Suprapubic skin (tissue), 4 donors: ENCODE measurements at regions not wholly inside any gene's neighbourhood (a gene's known extent, or its start where the extent isn't known, plus 50 kb on each side); places are given as distances from the start of the nearest gene placed in this dataset.

ENCODE experiments used
- DNase-seq, 2 donors: peaks; one replicate each; pipeline ENCODE4 v3.0.0-alpha.2; 2019; ENCODE audit warnings: low spot score in 2 of 2
- H3K27ac ChIP-seq: fragments of 200-600 bp; sonication (generic); one replicate; pipeline ENCODE4 v1.5.1; 2019
- H3K27me3 ChIP-seq: fragments of 200-600 bp; sonication (generic); one replicate; pipeline ENCODE4 v1.5.1; 2019
- H3K36me3 ChIP-seq: fragments of 200-600 bp; sonication (generic); one replicate; pipeline ENCODE4 v1.5.1; 2019
- H3K4me1 ChIP-seq: fragments of 200-600 bp; sonication (generic); one replicate; pipeline ENCODE4 v1.5.1; 2019
- H3K4me3 ChIP-seq: fragments of 200-600 bp; sonication (generic); one replicate; pipeline ENCODE4 v1.5.1; 2019; ENCODE audit warnings: mild to moderate bottlenecking
- H3K9me3 ChIP-seq: fragments of 200-600 bp; sonication (generic); one replicate; pipeline ENCODE4 v1.5.1; 2019
- EP300 ChIP-seq: sonication (generic); formaldehyde crosslinking; IDR thresholded peaks from one replicate; pipeline ENCODE4 v1.6.1; 2017; ENCODE audit warnings: antibody characterized with exemption
- POLR2A ChIP-seq, 2 donors: fragments of 450-650 bp; IDR thresholded peaks; one replicate each; pipeline ENCODE4 v1.6.1; 2017; ENCODE audit warnings: antibody characterized with exemption in 2 of 2, mild to moderate bottlenecking in 2 of 2, moderate library complexity in 2 of 2
- POLR2AphosphoS5 ChIP-seq, 3 donors: sonication (generic); formaldehyde crosslinking; IDR thresholded peaks; one replicate each; pipeline ENCODE4 v1.6.1; 2017; ENCODE audit warnings: antibody characterized with exemption in 3 of 3
- WGBS: methylation state at CpG from one replicate; pipeline ENCODE4 v1.1.5; 2018; 5-methylcytosine and 5-hydroxymethylcytosine counted together
- TF ChIP-seq, protein P1 (sequence below), 2 donors: fragments of 200-600 bp in 1 of 2; fragments of 450-650 bp in 1 of 2; sonication (generic) in 1 of 2; IDR thresholded peaks; one replicate each; pipeline ENCODE4 v1.5.1; 2016 to 2019; ENCODE audit warnings: antibody characterized with exemption in 2 of 2, mild to moderate bottlenecking in 1 of 2, moderate library complexity in 1 of 2

DNA sequence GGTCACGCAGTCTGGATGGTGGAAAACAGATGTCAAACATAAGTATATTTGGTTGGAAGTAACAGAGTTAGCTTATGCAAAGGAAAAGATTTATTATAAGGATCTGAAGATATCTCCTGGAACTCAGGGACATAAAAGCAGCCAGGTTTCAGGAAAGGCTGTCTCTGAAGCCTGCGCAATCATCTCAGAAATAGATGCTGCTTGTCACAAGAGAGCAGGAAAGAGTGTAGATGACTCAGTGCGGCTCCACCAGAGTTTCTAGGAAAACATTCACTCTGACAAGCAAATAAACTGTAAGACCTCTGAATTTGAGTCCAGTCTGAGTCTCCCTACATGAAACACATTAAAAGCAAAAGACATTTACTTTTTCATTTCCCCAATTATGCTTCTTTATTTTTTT, 220.4 kb upstream of the HTR2A start:
- TF ChIP-seq POLR2AphosphoS5 (IDR thresholded peaks at IDR 0.05) (no peak), POLR2A (IDR thresholded peaks at IDR 0.05) (no peak), EP300 (no peak)
- no peak for DNase-seq
- no peaks in the 10 kb centered on the region for H3K27me3 ChIP-seq
- 71% methylated on average over 3 of the region's 3 CpGs for WGBS
- H3K36me3 ChIP-seq, result no peaks in the 10 kb centered on the region
- no peaks in the 10 kb centered on the region for H3K4me1 ChIP-seq
- H3K9me3 ChIP-seq, result no peaks in the 10 kb centered on the region
- no peak overlapping the region for H3K27ac ChIP-seq
- no peak overlapping the region for H3K4me3 ChIP-seq

DNA sequence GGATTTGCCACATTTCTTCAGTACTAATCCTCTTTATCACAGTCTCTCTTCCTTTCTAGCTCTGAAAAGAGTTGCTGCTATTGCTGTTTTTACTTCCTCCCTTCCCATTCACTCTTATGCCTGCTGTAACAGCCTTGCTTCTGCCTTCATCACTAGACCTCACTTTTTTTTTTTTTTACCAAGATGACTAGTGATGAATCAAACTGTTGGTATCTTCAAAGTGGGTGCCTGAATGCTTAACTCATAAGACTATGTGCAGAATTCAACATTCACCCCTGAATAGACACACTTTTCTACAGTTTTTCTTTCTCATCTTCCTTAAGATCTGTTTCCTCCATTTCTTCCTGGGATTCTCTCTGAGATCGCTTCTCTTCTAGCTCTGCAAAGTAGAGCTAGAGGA, 217.2 kb upstream of the HTR2A start:
- no peak for DNase-seq
- Histone ChIP-seq H3K27me3 (no peaks in the 10 kb centered on the region), H3K4me3 (no peak overlapping the region), H3K27ac (no peak overlapping the region), H3K9me3 (no peaks in the 10 kb centered on the region), H3K4me1 (no peaks in the 10 kb centered on the region), H3K36me3 (no peaks in the 10 kb centered on the region)
- 92% methylated on average over 1 of the region's 1 CpG for WGBS
- TF ChIP-seq POLR2AphosphoS5 (IDR thresholded peaks at IDR 0.05), result no peak

DNA sequence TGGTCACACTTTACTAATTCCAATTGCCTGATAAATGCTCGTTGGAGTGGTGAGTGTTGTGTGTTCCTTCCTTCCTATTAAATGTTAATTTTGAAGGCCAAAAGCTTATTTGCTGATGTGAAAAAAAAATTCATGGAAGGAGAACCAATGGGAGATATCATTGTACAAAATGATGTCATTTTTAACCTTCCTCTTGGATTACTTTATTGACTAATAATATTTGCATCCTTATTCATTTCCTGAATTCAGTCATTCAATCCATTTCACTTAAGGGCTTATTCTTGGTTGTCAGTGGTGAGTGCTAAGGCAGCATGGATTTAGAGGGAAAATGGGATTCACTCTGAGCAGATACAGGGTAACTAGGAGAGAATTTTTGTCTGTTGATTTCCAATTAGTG, 216.0 kb upstream of the HTR2A start:
- Histone ChIP-seq H3K27ac (no peak overlapping the region), H3K9me3 (no peaks in the 10 kb centered on the region), H3K36me3 (no peaks in the 10 kb centered on the region), H3K4me3 (no peak overlapping the region), H3K27me3 (no peaks in the 10 kb centered on the region), H3K4me1 (no peaks in the 10 kb centered on the region)
- 58% methylated on average over 1 of the region's 1 CpG for WGBS
- TF ChIP-seq EP300, result no peak
- no peak for TF ChIP-seq POLR2A (IDR thresholded peaks at IDR 0.05)
- no peak for TF ChIP-seq POLR2AphosphoS5 (IDR thresholded peaks at IDR 0.05)
- TF ChIP-seq, protein P1, sequence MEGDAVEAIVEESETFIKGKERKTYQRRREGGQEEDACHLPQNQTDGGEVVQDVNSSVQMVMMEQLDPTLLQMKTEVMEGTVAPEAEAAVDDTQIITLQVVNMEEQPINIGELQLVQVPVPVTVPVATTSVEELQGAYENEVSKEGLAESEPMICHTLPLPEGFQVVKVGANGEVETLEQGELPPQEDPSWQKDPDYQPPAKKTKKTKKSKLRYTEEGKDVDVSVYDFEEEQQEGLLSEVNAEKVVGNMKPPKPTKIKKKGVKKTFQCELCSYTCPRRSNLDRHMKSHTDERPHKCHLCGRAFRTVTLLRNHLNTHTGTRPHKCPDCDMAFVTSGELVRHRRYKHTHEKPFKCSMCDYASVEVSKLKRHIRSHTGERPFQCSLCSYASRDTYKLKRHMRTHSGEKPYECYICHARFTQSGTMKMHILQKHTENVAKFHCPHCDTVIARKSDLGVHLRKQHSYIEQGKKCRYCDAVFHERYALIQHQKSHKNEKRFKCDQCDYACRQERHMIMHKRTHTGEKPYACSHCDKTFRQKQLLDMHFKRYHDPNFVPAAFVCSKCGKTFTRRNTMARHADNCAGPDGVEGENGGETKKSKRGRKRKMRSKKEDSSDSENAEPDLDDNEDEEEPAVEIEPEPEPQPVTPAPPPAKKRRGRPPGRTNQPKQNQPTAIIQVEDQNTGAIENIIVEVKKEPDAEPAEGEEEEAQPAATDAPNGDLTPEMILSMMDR (IDR thresholded peaks at IDR 0.05), result no peak
- no peak for DNase-seq

DNA sequence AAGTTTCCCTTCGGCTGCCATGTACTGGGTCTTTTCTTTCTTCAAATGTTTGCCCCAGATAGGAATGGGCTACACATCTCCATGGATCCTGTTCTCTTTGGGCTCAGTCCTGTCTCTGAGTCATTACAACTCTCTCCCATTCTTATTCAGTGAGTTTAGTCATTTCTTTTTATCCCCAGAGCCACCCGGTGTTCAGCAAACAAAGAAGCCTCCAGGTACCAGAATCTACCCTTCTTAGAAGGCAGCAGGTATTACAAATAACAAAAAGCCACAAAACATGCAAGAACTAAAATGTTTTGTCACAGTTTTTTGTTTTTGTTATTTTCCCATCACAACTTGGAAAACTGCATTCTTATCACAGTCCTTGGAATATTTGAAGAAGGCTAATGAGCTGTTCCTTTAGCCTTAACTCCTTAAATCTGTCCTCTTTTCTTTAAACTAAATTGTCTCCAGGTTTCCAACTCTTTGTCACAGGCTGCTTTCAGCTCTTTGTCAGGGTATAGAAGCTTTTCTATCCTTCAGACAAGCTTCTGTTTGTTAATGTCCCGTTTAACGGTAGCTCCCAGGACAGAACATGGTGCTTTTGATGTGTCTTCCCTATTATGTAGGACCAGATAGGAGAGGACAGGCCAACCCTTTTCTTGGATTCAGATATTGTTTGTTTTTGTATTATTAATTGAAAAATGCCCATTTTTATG, 215.5 kb upstream of the HTR2A start:
- Histone ChIP-seq H3K36me3 (no peaks in the 10 kb centered on the region), H3K9me3 (no peaks in the 10 kb centered on the region), H3K27me3 (no peaks in the 10 kb centered on the region), H3K4me3 (no peak overlapping the region), H3K4me1 (no peaks in the 10 kb centered on the region), H3K27ac (no peak overlapping the region)
- TF ChIP-seq POLR2A (IDR thresholded peaks at IDR 0.05) (no peak), POLR2AphosphoS5 (IDR thresholded peaks at IDR 0.05) (no peak), EP300 (no peak)
- TF ChIP-seq, protein P1 (IDR thresholded peaks at IDR 0.05), result no peak
- 87% methylated on average over 4 of the region's 4 CpGs for WGBS
- no peak for DNase-seq

DNA sequence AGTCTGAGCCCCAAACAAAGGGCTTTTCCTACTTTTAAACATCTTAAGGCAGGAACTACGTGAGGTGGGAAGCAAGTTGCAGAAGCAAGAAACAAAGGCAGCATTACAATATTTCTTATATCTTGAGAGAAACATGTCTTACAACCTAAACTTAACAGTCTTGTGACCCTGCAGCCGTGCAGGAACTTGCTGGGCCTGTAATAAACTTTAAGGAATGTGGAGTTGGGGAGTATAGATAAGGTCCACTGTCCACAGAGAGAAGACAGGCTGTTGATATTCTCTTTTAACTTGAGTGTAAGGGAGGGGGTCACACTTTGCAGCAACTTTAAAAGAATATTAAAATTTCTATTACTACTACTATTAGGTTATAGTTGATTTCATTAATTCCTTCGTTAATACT, 214.6 kb upstream of the HTR2A start:
- no peaks in the 10 kb centered on the region for H3K4me1 ChIP-seq
- WGBS, result 76% methylated on average over 3 of the region's 3 CpGs
- H3K9me3 ChIP-seq, result no peaks in the 10 kb centered on the region
- TF ChIP-seq POLR2A (IDR thresholded peaks at IDR 0.05), result no peak
- no peak for TF ChIP-seq EP300
- TF ChIP-seq, protein P1 (IDR thresholded peaks at IDR 0.05), result no peak
- TF ChIP-seq POLR2AphosphoS5 (IDR thresholded peaks at IDR 0.05), result no peak
- H3K27me3 ChIP-seq, result no peaks in the 10 kb centered on the region
- no peaks in the 10 kb centered on the region for H3K36me3 ChIP-seq
- no peak overlapping the region for H3K27ac ChIP-seq
- DNase-seq, result no peak
- H3K4me3 ChIP-seq, result no peak overlapping the region

DNA sequence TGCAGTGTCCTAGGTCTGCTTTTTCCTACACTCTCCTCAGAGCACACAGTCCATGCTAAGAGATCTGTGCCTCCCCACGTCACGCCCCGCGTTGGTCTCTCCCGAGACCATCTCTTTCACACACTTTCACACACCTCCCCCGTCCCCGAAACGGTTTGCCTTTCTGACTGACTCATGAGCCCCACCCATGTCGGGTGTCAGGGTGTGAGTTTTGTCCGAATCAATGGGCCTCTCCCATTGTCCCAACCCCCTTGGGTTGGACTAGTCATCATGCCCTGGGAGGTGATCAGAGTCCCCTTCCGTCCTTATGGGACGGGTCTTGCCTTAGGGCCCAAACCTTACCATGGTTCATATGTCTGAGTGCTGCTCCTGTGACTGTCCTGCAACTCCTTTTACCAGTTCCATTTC, 214.0 kb upstream of the HTR2A start:
- 87% methylated on average over 12 of the region's 12 CpGs for WGBS
- no peak overlapping the region for H3K4me3 ChIP-seq
- no peak for DNase-seq
- H3K4me1 ChIP-seq, result no peaks in the 10 kb centered on the region
- H3K36me3 ChIP-seq, result no peaks in the 10 kb centered on the region
- no peak overlapping the region for H3K27ac ChIP-seq
- no peaks in the 10 kb centered on the region for H3K9me3 ChIP-seq
- no peaks in the 10 kb centered on the region for H3K27me3 ChIP-seq
- TF ChIP-seq, protein P1 (IDR thresholded peaks at IDR 0.05), result no peak
- TF ChIP-seq POLR2AphosphoS5 (IDR thresholded peaks at IDR 0.05) (no peak), EP300 (no peak), POLR2A (IDR thresholded peaks at IDR 0.05) (no peak)
